Lower lobe of right lung (tissue), 2 donors: ENCODE measurements at regions not wholly inside any gene's neighbourhood (a gene's known extent, or its start where the extent isn't known, plus 50 kb on each side); places are given as distances from the start of the nearest gene placed in this dataset.

Source experiments
- ATAC-seq, 2 donors: fragments of 200-7000 bp; cut with Tn5 transposase; one replicate each; pipeline ENCODE4 v1.9.1; 2020 to 2022; ENCODE audit warnings: mild to moderate bottlenecking in 2 of 2, moderate library complexity in 2 of 2
- DNase-seq: peaks from one replicate; pipeline ENCODE4 v3.0.0-alpha.2; 2020
- H3K27ac ChIP-seq: fragments of 200-600 bp; one replicate; pipeline ENCODE4 v1.8.0; 2022
- H3K27me3 ChIP-seq: fragments of 200-600 bp; one replicate; pipeline ENCODE4 v1.8.0; 2022; ENCODE audit warnings: low read depth
- H3K36me3 ChIP-seq: fragments of 200-600 bp; one replicate; pipeline ENCODE4 v1.8.0; 2022; ENCODE audit warnings: mild to moderate bottlenecking
- H3K4me1 ChIP-seq: fragments of 200-600 bp; one replicate; pipeline ENCODE4 v1.8.0; 2022
- H3K4me3 ChIP-seq: fragments of 200-600 bp; one replicate; pipeline ENCODE4 v1.8.0; 2022; ENCODE audit warnings: mild to moderate bottlenecking
- H3K9me3 ChIP-seq: fragments of 200-600 bp; one replicate; pipeline ENCODE4 v1.8.0; 2022
- CTCF ChIP-seq: fragments of 200-600 bp; IDR thresholded peaks from one replicate; pipeline ENCODE4 v1.8.0; 2022; ENCODE audit warnings: antibody characterized with exemption, mild to moderate bottlenecking
- intact Hi-C: fragments of 100-400 bp; cut with DNase I; formaldehyde crosslinking; loops from one replicate; pipeline ENCODE4 v1.11.0; 2022
- donor health status: DM: no; HTN: yes; CAD: no; lungs with severe emphysema.

- TF ChIP-seq CTCF: no peak
- intact Hi-C loops: no loop called here
- Histone ChIP-seq H3K27me3 (no peaks in the 10 kb centered on the region), H3K9me3 (no peaks in the 10 kb centered on the region), H3K36me3 (no peaks in the 10 kb centered on the region), H3K4me1 (no peaks in the 10 kb centered on the region), H3K4me3 (no peak overlapping the region), H3K27ac (no peak overlapping the region)
- DNase-seq (no peak), ATAC-seq (no peak)
Observed at GRCh38 chr4:159444678-159445077, 341.8 kb downstream of the RAPGEF2 start.

GRCh38 chr4:159445692-159446091 lies 342.8 kb downstream of the RAPGEF2 start:
- Histone ChIP-seq H3K4me1 (no peaks in the 10 kb centered on the region), H3K27ac (no peak overlapping the region), H3K27me3 (no peaks in the 10 kb centered on the region), H3K36me3 (no peaks in the 10 kb centered on the region), H3K4me3 (no peak overlapping the region), H3K9me3 (no peaks in the 10 kb centered on the region)
- TF ChIP-seq CTCF: no peak
- DNase-seq (no peak), ATAC-seq (no peak)
- intact Hi-C loops: no loop called here

- peak; percentile 91 for TF ChIP-seq CTCF
- intact Hi-C loops: no loop called here
- H3K36me3 ChIP-seq: no peaks in the 10 kb centered on the region
Observed at GRCh38 chr4:159446266-159446976, 343.5 kb downstream of the RAPGEF2 start.

GRCh38 chr4:159447296-159447695 lies 344.4 kb downstream of the RAPGEF2 start:
- Histone ChIP-seq H3K4me1 (no peaks in the 10 kb centered on the region), H3K4me3 (no peak overlapping the region), H3K27me3 (no peaks in the 10 kb centered on the region), H3K36me3 (no peaks in the 10 kb centered on the region), H3K27ac (no peak overlapping the region), H3K9me3 (no peaks in the 10 kb centered on the region)
- ATAC-seq: no peak
- DNase-seq: no peak
- no peak for TF ChIP-seq CTCF
- intact Hi-C loops: no loop called here

More at GRCh38 chr4:159446266-159446976, 343.5 kb downstream of the RAPGEF2 start:
- H3K27me3 ChIP-seq: no peaks in the 10 kb centered on the region
- no peak for DNase-seq
- ATAC-seq: peak; percentile 93 to 94
- no peaks in the 10 kb centered on the region for H3K9me3 ChIP-seq
- no peak overlapping the region for H3K27ac ChIP-seq
- no peaks in the 10 kb centered on the region for H3K4me1 ChIP-seq
- no peak overlapping the region for H3K4me3 ChIP-seq

- Histone ChIP-seq H3K9me3 (no peaks in the 10 kb centered on the region), H3K36me3 (no peaks in the 10 kb centered on the region), H3K27me3 (no peaks in the 10 kb centered on the region), H3K4me1 (no peaks in the 10 kb centered on the region), H3K27ac (no peak overlapping the region), H3K4me3 (no peak overlapping the region)
- ATAC-seq (no peak), DNase-seq (no peak)
- intact Hi-C loops: no loop called here
- TF ChIP-seq CTCF: no peak
Observed at GRCh38 chr4:159451006-159451405, 348.1 kb downstream of the RAPGEF2 start.
